Activated CD4-positive, CD25-positive, alpha-beta regulatory T cell treated with anti-CD3 and anti-CD28 coated beads, Interleukin-2, amount 50 U/mL, for 24 hours (primary cell): ENCODE measurements at regions not wholly inside any gene's neighbourhood (a gene's known extent, or its start where the extent isn't known, plus 50 kb on each side); places are given as distances from the start of the nearest gene placed in this dataset.

ENCODE experiments used
- ATAC-seq, 2 donors: fragments of 150-1000 bp; cut with Tn5 transposase; one replicate each; pipeline ENCODE4 v1.10.0; 2021; ENCODE audit warnings: mild to moderate bottlenecking in 1 of 2, moderate library complexity in 1 of 2

DNA sequence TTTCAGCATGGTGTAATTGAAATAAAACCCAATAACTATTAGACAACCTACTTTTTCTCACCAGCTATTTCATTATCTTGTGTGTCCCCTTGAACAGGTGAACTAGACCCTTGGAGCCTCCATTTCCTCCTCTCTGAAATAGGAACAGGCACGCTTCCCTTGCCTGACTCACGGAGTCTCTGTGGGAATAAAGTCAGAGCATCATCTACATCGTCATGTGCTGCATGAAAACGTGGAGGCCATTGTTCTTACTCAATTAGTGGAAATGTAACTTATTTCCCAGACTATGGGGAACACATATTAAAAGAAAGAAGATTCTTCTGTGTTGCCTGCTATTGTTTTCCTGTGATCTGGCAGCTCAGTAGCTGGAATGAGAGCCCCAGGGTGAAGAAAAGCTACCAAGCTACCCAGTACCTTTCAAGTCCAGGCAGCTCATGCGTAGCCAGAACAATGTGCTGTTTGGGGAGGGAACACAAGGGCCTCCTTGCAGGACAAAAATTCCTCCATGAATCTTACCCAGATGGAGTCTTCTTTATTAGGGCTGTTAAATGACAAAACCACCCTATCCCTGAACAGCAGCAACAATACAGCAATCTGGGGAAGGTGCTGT is 59.8 kb downstream of the SOX11 start:
- ATAC-seq, result no peak

DNA sequence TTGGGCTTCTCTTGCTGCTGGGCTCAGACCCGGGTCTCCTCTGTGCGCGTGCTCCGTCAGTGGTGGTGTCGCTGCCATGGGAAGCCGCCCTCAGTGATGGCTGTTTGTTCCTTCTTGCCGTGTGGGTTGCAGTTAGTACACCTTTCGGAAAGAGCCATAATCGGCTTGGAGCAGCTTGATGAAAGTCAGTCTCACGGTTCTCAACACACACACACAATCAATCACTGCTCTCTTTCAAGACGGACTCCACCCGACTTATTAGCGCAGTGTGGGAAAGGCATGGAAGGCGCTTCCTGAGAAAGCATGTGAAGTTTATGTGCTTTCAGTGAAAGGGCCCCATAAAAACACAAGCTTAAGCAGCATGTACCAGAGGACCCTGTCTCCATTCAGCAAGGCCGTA is 64.1 kb downstream of the SOX11 start:
- no peak for ATAC-seq

DNA sequence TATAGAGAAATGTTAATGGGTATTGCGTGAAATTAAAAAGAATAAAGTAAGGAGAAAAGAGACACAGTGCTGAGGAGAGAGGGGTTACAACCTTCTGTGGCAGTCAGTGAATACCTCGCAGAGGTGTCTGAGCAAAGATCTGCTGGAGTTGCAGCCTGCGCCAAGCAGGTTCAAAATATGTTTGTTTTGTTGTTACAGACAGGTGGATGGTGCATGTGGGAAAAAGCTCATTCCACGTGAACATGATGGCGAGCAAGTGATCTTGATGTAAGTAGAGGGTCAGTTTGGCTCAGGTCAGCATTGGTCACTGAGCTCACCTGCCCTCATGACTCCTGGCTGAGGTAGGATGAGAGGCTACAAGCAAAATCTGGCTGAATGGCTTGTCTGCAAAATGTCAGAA is 66.2 kb downstream of the SOX11 start:
- ATAC-seq, result no peak

DNA sequence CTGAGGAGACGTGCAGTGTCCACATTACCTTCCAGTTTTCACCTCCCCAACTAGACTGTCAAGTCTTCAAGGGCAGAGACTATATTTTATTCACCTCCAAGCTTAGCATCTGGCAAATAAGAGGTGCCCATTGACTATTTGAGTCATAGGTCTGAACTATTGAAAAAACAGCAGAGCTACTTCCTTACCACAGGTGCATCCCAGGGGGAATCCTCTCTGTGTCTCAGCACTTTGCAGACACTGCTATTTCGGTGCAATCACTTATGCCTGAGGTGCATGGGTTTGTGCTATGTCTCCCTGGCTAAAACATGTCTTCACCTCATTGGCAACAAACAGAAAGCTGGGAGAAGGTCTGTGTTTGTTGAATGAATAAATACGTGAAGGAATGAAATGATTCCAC is 67.8 kb downstream of the SOX11 start:
- no peak for ATAC-seq

DNA sequence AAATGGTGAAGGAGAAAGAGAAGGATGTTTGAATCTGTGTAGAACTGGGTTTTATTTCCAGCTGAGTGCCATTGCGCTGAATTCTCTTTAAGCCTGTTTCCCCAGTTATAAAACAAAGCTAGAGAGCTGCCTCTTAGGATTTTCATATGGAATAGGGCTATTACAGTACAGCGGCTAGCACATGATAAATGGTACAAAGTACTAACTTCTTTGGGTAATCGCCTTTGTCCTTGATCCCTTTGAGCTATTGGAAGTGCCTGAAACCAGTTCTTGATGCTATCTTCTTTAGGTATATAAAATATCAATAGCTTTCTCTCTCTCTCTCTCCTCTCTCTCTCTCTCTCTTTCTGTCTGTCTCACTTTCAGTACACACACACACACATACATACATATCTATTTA is 71.3 kb downstream of the SOX11 start:
- ATAC-seq, result no peak

DNA sequence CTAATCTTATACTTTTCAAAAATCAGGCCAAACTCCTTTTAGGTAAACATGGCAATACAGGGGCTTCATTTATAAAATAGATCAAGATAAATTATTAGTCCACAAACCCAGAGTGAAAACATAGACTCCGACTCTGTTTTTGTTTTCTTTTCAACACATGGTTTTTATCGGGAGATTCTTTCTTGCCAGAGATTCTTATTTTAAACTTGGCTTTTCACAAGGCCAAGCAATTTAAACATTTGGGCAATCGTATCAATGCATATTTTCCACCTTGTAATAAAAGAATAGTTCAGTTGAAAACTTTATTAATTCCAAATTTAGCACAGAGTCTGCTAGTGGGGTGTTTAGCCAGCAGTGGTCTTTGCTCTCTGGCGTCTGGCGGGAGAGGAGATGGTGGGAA is 71.9 kb downstream of the SOX11 start:
- ATAC-seq, result no peak

DNA sequence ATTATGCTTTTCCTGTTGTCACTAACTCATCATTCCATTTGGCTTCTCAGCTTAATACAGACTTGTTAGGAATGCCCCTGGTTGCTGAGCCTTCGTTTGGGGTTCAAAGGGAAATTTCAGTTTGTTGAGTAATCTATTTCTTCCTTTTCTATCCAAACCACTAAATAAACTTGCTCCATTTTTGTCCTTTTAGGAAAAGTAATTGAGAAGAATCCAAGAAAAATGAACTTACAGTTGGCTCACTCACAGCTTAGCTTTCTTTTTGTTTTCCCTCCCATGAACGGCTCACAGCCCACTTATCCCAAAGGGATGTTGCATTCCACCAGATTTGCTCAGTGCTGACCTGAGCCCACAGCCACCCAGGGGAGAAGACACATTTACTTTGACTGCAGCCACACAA is 73.9 kb downstream of the SOX11 start:
- no peak for ATAC-seq

DNA sequence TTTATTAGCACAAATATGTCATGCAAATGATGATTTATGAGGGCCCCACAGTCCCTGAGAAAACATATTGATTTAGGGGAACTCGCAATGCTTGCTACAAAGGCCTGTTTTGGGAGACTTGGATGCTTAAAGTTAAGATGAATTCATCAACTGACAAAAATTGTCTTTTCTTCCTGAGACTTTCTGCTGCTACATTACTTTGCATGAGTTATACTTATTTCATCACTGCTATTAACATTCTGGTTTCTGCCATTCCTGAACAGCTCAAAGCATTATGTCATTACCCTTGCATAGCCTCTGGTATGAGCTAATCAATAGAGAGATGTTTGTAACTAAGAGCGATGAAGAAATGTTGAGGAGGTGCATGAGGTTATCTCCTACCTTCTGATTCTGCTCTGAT is 74.4 kb downstream of the SOX11 start:
- ATAC-seq, result no peak

DNA sequence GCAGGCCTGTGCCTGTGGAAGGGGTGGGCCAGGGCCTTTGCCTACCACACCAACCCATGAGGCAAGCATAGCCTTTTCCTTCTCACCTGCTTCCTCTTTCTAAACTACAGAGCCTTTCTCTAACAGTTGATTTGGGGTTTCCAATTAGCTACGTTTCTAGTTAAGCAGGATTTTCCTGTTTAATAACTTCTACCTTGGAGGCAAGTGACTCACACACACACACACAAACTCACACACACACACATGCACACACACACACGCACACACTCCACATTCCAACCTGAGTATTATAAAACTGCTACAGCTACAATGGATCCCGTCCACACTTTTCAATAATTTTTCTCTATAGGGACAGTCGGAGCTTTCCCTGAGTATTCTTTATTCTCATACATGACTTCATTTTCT is 84.9 kb downstream of the SOX11 start:
- no peak for ATAC-seq

DNA sequence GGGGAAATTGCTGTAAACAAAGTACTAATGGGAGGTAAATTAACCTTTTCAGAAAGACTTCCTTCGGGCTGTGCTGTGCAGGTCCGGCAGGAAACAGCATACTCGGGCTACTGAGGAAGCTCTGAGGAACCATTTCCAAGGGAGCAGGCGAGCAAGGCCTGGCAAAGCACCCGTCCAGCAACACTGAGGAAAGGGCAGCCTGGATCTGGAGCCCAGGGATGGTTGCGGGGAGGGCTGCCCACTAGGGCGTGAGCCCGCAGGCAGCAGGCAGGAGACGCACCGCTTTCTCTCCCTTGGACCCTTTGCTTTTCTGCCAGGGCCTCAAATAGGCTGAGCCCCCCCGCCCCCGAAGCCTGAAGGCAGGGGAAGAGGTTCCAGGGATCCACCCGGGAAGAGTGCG is 89.5 kb downstream of the SOX11 start:
- ATAC-seq, result no peak

DNA sequence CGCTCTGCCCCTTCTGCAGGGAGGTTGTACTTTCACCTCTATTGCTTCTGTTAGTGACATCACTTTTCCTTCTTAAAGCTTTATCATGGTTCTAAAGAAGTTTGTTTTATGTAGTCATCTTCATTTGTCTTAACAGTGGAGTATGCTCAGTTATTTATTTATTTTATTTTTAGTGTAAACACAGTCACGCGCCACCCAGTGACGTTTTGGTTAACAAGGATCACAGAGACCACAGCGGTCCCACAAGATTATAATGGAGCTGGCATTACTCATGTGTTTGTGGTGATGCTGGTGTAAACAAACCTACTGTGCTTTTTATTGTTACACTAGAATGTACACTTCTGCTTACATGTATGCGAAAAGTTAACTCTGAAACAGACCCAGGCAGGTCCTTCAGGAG is 89.9 kb downstream of the SOX11 start:
- ATAC-seq, result no peak

DNA sequence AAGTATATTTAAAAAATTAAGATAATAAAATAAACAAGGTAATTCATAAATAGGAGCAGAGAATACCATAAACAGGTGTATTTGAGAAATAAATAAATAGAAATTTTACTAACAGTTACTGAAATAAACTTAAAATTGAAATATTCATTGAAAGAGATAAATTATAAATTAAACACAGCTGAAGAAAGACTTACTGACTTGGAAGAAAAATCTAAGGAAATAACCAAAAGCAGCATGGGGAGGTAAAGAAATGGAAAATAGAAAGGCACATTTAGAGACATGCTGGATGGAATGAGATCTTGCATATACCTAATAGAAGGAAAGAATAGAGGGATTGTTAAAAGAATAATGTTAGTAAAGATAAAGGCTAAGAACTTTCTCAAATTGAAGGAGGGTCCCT is 96.3 kb downstream of the SOX11 start:
- no peak for ATAC-seq

DNA sequence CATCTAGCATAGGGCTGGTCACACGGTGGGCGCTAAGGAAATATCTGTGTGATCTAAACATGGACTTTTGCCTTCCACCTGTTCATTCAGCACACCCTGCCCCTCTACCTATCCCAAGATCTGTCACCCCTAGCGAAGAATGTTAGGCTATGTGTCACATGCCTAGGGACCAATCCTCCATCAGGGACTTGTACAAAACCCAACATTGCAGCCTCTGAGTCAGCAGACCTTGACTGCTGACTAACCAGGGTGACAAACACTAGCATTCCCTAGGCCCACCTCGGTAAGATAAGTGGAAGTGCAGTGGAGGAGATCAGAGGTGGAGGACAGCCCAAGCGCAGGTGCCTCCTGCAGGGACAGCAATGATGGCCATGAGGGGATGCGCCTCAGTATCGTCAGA is 99.2 kb downstream of the SOX11 start:
- no peak for ATAC-seq

DNA sequence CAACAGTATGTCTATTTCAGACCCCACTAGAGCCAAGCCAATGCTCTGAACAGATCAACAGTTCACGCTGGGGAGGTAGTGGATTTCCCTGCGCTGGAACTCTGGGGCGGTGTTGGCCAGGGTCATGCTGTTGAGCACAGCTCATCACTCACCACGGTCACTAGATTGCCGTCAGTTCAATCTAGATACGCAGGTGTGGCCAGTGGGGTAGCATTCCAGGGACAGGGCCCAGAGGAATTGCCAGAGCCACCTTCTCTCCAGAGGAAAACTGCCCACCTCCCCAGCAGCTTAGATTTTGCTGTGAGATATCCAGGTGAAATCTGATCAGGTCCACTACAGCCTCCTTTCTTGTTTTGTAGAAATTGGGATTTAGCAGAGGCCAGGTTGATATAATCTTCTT is 101.8 kb downstream of the SOX11 start:
- ATAC-seq, result no peak

DNA sequence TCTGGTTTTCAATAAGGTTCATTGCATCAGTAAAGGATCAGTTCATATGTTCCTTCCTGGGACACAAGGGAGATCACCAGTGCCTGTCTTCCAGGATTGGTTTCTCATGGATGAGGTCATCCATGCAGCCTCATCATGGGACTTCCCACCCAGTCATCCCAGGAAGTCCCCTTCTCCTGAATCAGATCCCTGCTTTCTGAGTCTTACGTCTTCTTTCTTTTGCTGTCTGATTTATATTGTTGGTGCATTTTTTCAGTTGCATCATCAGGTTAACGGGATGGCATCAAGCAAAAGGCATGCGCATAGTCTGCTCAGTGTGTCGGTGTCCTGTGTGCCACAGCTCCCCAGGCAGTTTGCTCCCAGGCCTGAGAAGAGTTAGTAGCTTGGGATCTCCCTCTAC is 105.9 kb downstream of the SOX11 start:
- no peak for ATAC-seq

DNA sequence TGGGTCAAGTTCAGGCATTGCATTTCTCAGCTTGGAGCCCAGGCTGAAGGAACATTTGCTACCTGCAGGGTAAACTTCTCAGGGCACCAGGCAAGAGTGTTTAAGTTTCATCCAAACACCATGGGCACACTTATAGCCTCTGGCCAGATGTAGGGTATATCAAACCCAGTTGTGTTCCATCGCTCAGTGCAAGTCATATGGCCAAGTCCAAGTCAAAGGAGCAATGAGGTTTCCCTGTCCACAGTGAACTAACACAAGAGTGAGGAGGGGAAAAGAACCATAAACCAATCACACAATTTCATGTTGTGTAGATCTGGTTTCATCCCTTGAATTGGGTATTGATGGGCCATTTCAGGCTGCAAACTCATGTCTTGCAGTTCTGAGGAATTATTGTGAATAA is 107.2 kb downstream of the SOX11 start:
- no peak for ATAC-seq

DNA sequence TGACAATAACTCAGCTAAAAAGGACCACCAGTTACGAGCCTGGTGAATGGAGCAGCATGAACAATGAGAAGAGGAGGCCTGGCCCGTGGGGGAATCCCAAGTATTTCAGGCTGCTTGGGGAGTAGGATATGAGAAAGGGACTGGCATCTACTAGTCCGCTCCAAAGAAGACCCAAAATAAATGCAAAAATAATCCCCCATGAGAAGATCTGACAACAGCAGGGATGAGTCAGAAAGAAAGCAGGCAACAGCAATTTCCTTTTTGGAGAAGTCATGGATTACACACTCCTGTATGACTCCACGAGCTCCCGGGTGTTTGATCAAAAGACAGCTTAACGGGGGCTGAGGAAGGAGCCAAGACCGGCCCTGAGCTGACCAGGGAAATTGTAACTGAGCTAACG is 111.4 kb downstream of the SOX11 start:
- ATAC-seq, result no peak

DNA sequence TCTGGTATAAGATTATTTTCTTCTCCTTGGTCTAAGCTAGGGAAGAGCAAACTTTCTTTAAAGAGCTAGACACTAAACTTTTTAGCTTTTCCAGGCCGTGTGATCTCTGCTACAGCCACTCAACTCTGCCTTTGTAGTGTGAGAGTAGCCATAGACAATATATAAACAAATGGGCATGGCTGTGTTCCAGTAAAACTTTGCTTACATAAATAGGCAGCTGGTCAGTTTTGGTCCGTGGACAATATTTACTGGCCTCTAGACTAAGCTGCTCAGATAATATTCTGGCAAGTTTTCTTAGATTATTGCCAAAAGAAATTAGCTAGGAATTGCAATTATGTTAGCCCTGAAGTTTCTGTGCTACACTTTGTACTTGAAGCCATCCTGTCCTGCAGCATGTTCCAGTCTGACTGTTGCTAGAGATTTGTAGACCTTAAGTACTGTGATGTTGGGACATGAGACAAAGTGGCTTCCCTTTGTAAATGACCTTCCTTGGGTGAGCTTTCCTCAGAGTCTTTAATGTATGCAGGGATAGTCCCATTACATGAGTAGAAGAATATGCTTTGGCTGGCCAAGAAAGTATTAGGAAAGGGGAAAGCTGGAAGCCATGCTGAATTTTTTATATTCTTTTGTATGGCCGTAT is 126.9 kb downstream of the SOX11 start:
- no peak for ATAC-seq

DNA sequence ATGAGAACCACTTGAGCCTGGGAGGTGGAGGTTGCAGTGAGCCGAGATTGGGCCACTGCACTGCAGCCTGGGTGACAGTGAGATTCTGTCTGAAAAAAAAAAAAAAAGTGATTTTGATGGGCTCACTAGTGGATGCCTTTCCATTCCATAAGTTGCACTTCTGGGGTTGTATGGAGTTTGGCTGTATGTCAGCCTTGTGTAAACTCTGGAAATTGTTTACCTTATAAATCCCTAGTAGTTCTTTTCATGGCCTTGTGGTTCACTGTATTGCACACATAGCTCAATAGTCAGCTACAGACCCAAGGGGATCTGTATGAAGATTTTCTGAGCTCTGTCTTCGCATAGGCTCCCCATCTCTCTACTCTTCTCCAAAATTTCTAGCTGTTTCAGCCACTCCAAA is 131.9 kb downstream of the SOX11 start:
- ATAC-seq, result no peak

DNA sequence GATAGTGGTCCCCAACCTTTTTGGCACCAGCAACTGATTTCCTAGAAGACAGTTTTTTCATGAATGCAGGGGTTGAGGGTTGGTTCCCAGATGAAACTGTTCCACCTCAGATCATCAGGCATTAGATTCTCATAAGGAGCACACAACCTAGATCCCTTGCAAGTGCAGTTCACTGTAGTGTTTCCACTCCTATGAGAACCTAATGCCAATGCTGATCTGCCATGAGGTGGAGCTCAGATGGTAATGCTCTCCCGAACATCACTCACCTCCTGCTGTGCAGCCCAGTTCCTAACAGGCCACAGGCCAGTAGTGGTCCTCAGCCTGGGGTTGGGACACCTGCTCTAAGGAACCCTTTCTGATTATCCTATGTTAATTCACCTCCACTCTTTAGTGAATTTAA is 133.5 kb downstream of the SOX11 start:
- no peak for ATAC-seq

DNA sequence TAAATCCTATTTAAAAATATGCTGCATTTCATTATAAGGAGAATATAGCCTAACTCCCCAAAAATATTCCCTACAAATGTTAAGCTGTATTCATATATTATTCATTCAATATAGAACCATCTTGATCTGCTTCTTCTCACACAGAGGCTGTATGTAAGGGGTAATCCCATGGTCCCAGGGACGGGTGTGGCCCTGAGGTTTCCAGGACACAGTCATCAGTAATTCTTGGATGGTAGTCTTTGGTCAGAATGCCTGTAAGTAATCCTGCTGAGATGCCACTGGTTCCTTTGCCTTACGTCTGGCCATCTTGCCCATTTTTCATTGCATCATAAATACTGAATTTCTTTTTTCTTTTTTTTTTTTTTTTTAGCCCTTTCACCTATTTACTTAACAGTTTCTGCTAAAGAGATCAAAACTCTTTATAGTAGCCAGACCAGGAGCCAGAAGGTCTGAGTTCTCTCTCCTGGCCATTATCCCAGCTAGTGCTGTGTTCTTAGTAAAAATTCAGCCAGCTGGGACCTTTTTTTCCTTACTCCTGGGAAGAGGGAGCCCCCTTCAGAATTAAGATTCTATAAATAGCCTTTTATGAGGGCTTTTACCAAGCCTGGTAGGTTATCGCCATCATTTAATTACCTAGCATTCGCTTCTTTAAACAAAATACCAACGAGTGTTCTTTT is 134.9 kb downstream of the SOX11 start:
- no peak for ATAC-seq

DNA sequence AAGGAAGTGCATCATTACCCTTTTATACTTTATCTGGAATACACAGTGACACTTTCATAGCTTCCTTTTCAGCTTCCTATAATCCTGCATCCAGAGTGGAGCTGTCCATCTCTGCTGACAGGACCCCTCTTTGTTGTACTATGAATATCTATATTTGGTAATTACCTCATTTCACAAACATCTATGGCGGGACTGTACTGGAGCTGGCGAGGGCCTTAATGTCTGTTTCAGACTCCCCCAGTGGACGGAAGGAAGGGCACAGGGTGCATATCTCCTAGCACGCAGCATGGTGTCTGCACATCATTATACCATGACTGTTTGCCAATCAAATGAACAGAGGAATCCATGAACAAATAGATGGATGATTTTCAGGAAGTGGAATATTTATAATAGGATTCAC is 142.3 kb downstream of the SOX11 start:
- ATAC-seq, result no peak

DNA sequence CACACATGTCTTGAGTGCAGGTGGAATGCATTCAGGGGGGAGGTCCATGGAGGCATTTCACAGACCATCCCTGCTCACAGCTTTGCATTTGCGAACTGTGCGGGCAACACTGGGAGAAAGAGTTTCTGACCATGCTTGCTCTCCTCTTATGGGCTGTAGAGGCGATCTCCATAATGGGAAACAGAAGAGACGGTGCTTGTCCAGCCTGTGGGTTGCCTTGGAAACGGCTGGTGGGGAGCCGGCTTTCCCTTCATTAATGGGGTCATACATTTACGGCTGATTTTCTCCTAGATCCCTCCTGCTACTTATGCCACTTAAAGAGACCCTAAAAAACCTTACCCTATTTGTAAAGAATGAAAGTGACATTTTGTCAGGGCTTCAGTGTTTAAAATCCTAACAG is 147.4 kb downstream of the SOX11 start:
- ATAC-seq, result no peak

DNA sequence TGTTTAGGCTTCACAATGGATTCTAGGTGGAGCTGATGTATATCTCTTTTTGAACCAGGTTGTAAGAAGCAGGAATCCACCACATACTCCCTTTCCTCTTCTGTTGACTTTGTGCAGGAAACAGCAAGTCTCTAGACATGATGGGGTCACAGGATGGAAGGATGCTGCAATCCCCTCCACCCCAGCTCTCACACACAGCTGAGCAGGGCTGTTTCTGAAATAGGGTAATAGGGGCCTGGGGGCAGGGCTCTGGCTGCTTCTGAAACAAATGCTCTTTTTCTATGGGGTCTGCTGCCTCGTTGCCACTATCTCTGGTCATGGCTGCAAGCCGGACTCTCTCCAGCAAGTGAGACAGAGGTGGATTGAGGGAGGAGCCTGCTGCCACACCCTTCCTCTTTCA is 148.9 kb downstream of the SOX11 start:
- no peak for ATAC-seq

DNA sequence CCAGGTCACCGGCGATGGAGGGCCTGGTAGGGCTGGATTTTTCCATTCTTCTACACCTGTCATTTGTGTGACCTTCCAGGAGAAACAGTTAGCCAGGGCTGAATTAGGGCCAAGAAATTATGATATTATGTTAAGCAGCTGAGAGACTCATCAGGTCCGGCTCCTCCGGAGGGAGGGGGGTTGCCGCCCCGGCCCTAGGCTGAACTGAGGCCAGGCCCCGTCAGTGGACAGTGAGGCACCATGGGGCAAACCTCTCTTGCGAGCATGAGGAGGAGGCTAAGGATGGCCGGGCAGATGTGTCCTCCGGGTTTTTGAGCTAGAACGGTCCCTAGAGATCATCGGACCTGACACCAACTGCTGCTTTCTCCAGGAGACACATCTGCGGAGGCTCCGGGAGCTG is 150.1 kb downstream of the SOX11 start:
- ATAC-seq, result no peak
